DND-41 (cell line): ENCODE measurements at regions not wholly inside any gene's neighbourhood (a gene's known extent, or its start where the extent isn't known, plus 50 kb on each side); places are given as distances from the start of the nearest gene placed in this dataset.

Source experiments
- CTCF ChIP-seq: IDR thresholded peaks from 2 replicates; pipeline ENCODE4 v1.5.1; 2012; ENCODE audit warnings: borderline replicate concordance, low read length, moderate library complexity, mild to moderate bottlenecking; ENCODE audit not compliant: poor library complexity, severe bottlenecking; ENCODE audit errors: extremely low read depth
- EZH2 ChIP-seq: IDR thresholded peaks from 3 replicates; pipeline ENCODE4 v1.6.1; 2012; ENCODE audit warnings: borderline replicate concordance, low read depth, mild to moderate bottlenecking, moderate library complexity, low read length, inconsistent platforms; ENCODE audit not compliant: severe bottlenecking

GRCh38 chr5:8097146-8097545, 228.2 kb downstream of the MTRR start:
- TF ChIP-seq CTCF (no peak), EZH2 (no peak)
